ENCODE measurements at regions not wholly inside any gene's neighbourhood (a gene's known extent, or its start where the extent isn't known, plus 50 kb on each side); places are given as distances from the start of the nearest gene placed in this dataset.

GRCh38 chr2:220181165-220181564 is 553.7 kb downstream of the SLC4A3 start:
- Histone ChIP-seq H3K27me3 (ENCODE audit: insufficient read depth, low read length) (no peaks in the 10 kb centered on the region), H3K4me3 (ENCODE audit: low read depth, low read length) (no peak overlapping the region), H3K36me3 (ENCODE audit: insufficient read depth, low read length) (no peaks in the 10 kb centered on the region), H3K4me1 (ENCODE audit: control insufficient read depth, insufficient read depth, low read length, unreplicated experiment) (no peaks in the 10 kb centered on the region), H3K27ac (ENCODE audit: low read depth, low read length) (no peak overlapping the region), H3K79me2 (ENCODE audit: control insufficient read depth, insufficient read depth, low read length, unreplicated experiment) (no peaks in the 10 kb centered on the region), H2AFZ (ENCODE audit: low read length, unreplicated experiment) (no peak overlapping the region)

DNA sequence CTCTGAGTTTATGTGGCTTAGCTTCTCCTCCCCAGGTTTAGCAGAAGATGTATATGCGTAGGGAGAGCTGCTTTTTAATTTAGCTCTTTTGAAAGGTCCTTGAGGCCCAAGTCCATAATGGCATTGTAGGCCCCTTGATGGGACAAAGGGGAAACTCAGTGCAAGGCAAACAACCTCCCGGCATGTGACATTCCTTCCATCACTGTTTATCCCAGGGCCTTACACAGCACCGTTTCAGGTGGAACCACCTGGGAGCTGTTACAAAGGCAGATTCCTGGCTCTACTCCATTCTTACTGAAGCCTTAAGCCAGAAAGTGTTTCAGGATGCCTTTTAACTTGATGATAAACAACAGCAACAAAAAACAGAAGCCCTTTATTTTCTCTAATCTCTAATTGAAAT is 555.4 kb downstream of the SLC4A3 start:
- Histone ChIP-seq H3K4me1 (ENCODE audit: control insufficient read depth, insufficient read depth, low read length, unreplicated experiment) (peaks cover 4% of the 10 kb centered on the region), H2AFZ (ENCODE audit: low read length, unreplicated experiment) (no peak overlapping the region), H3K36me3 (ENCODE audit: insufficient read depth, low read length) (no peaks in the 10 kb centered on the region), H3K4me3 (ENCODE audit: low read depth, low read length) (no peak overlapping the region), H3K27ac (ENCODE audit: low read depth, low read length) (no peak overlapping the region), H3K27me3 (ENCODE audit: insufficient read depth, low read length) (no peaks in the 10 kb centered on the region), H3K79me2 (ENCODE audit: control insufficient read depth, insufficient read depth, low read length, unreplicated experiment) (no peaks in the 10 kb centered on the region)

GRCh38 chr2:220185766-220186305 is 558.4 kb downstream of the SLC4A3 start:
- Histone ChIP-seq H3K4me1 (ENCODE audit: control insufficient read depth, insufficient read depth, low read length, unreplicated experiment) (peaks cover 12% of the 10 kb centered on the region), H3K27me3 (ENCODE audit: insufficient read depth, low read length) (no peaks in the 10 kb centered on the region), H2AFZ (ENCODE audit: low read length, unreplicated experiment) (no peak overlapping the region), H3K4me3 (ENCODE audit: low read depth, low read length) (no peak overlapping the region), H3K79me2 (ENCODE audit: control insufficient read depth, insufficient read depth, low read length, unreplicated experiment) (no peaks in the 10 kb centered on the region), H3K27ac (ENCODE audit: low read depth, low read length) (no peak overlapping the region), H3K36me3 (ENCODE audit: insufficient read depth, low read length) (no peaks in the 10 kb centered on the region)

DNA sequence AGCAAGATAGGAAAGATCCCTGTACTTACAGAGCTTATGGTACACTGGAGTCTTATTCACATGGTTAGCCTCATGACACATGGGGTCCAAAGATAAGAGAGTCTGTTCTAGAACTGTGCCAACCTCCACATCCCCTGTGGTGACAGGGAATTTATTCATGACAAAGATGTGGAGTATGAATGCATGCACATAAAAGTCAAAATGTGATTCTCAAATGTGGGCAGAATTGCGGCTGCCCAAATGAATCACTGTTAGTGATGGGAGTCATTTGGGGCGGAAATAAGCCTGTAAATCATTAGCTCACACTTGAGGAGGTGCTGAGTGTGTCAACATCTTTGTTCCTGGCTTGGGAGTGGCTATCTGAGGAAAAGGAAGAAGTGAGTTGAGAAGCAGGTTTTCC is 560.6 kb downstream of the SLC4A3 start:
- Histone ChIP-seq H3K4me1 (ENCODE audit: control insufficient read depth, insufficient read depth, low read length, unreplicated experiment) (peaks cover 12% of the 10 kb centered on the region), H2AFZ (ENCODE audit: low read length, unreplicated experiment) (no peak overlapping the region), H3K4me3 (ENCODE audit: low read depth, low read length) (no peak overlapping the region), H3K27ac (ENCODE audit: low read depth, low read length) (no peak overlapping the region), H3K27me3 (ENCODE audit: insufficient read depth, low read length) (no peaks in the 10 kb centered on the region), H3K36me3 (ENCODE audit: insufficient read depth, low read length) (no peaks in the 10 kb centered on the region), H3K79me2 (ENCODE audit: control insufficient read depth, insufficient read depth, low read length, unreplicated experiment) (no peaks in the 10 kb centered on the region)

DNA sequence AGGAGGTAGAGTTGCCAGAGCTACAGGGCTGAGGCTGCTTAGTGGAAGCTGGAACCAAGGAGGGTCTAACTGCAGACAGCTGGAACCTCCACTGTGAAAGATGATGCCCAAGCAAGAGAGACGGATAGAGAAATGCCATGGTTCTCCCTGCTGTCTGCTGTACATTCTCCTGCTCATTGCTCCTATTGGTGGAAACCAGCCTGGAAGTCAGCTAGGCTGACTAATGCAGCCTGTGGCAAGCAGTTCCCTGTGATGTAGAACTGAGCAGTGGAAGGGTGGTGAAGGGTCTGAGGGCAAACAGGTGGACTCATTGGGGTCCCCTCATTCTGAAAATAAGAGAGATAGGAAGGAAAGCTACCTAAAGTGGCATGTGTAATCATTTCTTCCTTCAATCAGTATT is 563.6 kb downstream of the SLC4A3 start:
- no peak overlapping the region for H3K27ac ChIP-seq (ENCODE audit: low read depth, low read length)

GRCh38 chr2:220191737-220192136 is 564.3 kb downstream of the SLC4A3 start:
- no peaks in the 10 kb centered on the region for H3K36me3 ChIP-seq (ENCODE audit: insufficient read depth, low read length)
- H2AFZ ChIP-seq (ENCODE audit: low read length, unreplicated experiment), result no peak overlapping the region
- no peak overlapping the region for H3K27ac ChIP-seq (ENCODE audit: low read depth, low read length)
- H3K4me1 ChIP-seq (ENCODE audit: control insufficient read depth, insufficient read depth, low read length, unreplicated experiment), result peaks cover 15% of the 10 kb centered on the region
- H3K4me3 ChIP-seq (ENCODE audit: low read depth, low read length), result no peak overlapping the region
- no peaks in the 10 kb centered on the region for H3K79me2 ChIP-seq (ENCODE audit: control insufficient read depth, insufficient read depth, low read length, unreplicated experiment)
- no peaks in the 10 kb centered on the region for H3K27me3 ChIP-seq (ENCODE audit: insufficient read depth, low read length)

More for the DNA sequence above, 563.6 kb downstream of the SLC4A3 start:
- Histone ChIP-seq H3K27me3 (ENCODE audit: insufficient read depth, low read length) (no peaks in the 10 kb centered on the region), H3K4me3 (ENCODE audit: low read depth, low read length) (no peak overlapping the region), H3K79me2 (ENCODE audit: control insufficient read depth, insufficient read depth, low read length, unreplicated experiment) (no peaks in the 10 kb centered on the region), H3K36me3 (ENCODE audit: insufficient read depth, low read length) (no peaks in the 10 kb centered on the region), H2AFZ (ENCODE audit: low read length, unreplicated experiment) (no peak overlapping the region), H3K4me1 (ENCODE audit: control insufficient read depth, insufficient read depth, low read length, unreplicated experiment) (peaks cover 15% of the 10 kb centered on the region)

DNA sequence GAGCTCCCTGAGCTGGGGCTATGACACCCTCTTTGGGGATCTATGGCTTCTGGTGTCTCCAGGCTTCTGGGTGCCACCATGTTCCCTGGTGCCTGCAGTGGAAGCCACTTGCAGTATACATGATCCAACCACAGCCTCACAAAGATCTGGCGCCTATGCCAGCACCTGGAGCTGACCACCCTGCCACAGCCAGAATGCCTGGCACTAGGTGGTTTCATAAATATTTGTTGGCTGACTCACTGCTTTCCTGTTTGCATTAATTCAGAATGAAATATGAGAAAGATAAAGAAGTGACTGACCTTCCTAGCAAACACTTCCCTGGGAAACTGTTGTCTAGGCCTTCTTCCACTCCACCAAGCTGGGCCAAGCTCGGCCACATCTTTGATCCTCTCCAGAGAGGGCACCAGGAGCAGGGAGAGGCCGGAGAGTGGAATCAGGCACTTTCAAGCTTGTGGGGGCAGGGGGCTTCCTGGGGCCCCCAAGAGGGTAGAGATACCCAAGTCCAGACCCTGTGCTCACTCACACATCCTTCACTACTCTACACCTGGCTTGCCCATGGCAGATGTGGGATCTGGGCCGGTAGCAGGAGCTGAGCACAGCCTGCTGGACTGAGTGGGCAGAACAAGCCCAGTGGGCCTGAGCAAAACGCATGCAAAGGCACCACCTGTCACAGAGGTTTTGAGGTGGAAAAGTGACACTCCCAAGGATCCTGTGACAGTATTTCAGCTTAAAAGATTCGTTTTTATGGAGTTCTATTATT is 565.7 kb downstream of the SLC4A3 start:
- Histone ChIP-seq H2AFZ (ENCODE audit: low read length, unreplicated experiment) (no peak overlapping the region), H3K27ac (ENCODE audit: low read depth, low read length) (no peak overlapping the region), H3K4me1 (ENCODE audit: control insufficient read depth, insufficient read depth, low read length, unreplicated experiment) (peaks cover 8% of the 10 kb centered on the region), H3K27me3 (ENCODE audit: insufficient read depth, low read length) (no peaks in the 10 kb centered on the region), H3K4me3 (ENCODE audit: low read depth, low read length) (no peak overlapping the region), H3K79me2 (ENCODE audit: control insufficient read depth, insufficient read depth, low read length, unreplicated experiment) (no peaks in the 10 kb centered on the region), H3K36me3 (ENCODE audit: insufficient read depth, low read length) (no peaks in the 10 kb centered on the region)

DNA sequence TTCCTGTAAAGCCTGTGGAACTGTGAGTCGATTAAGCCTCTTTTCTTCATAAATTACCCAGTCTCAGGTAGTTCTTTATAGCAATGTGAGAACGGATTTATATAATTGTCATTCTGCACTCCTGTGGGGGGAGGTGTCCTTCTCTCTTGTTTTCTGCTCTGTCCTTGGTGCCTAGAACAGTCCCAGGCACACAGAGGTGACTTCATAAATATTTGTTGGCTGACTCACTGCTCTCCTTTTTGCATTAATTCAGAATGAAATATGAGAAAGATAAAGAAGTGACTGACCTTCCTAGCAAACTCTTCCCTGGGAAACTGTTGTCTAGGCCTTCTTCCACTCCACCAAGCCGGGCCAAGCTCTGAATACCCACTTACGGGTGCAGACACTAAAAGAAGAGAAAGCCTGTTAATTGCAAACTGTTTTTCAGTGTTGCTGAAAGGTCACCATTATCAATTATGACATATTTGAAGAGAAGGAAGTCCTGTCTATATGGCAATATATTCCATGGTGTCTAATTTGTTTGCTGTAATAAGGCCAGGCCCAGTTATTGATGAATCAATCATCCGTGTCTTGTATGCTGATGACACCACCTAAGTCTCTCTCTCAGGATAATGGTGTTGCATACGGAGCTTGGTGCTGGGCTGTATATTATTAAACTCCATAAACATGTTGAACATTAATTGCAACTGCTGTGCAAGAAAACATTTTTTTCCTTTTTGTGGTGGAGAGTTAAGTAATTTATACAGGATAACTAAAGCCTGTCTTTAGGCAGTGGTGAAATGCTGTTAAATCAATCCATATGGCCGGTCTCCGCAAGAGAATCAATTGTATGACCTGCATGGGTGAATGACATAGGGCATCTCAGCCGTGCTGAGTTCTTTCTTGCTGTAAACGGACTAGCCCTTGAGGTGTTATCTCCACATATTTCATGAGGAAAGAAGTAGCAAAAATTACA is 567.5 kb downstream of the SLC4A3 start:
- no peak overlapping the region for H3K27ac ChIP-seq (ENCODE audit: low read depth, low read length)
- H3K36me3 ChIP-seq (ENCODE audit: insufficient read depth, low read length), result no peaks in the 10 kb centered on the region
- no peak overlapping the region for H3K4me3 ChIP-seq (ENCODE audit: low read depth, low read length)
- H3K4me1 ChIP-seq (ENCODE audit: control insufficient read depth, insufficient read depth, low read length, unreplicated experiment), result peaks cover 17% of the 10 kb centered on the region
- H2AFZ ChIP-seq (ENCODE audit: low read length, unreplicated experiment), result no peak overlapping the region
- no peaks in the 10 kb centered on the region for H3K27me3 ChIP-seq (ENCODE audit: insufficient read depth, low read length)
- H3K79me2 ChIP-seq (ENCODE audit: control insufficient read depth, insufficient read depth, low read length, unreplicated experiment), result no peaks in the 10 kb centered on the region

GRCh38 chr2:220198896-220199295 is 571.5 kb downstream of the SLC4A3 start:
- H3K36me3 ChIP-seq (ENCODE audit: insufficient read depth, low read length), result no peaks in the 10 kb centered on the region
- H3K4me1 ChIP-seq (ENCODE audit: control insufficient read depth, insufficient read depth, low read length, unreplicated experiment), result peaks cover 18% of the 10 kb centered on the region
- no peaks in the 10 kb centered on the region for H3K27me3 ChIP-seq (ENCODE audit: insufficient read depth, low read length)
- no peak overlapping the region for H3K27ac ChIP-seq (ENCODE audit: low read depth, low read length)
- no peak overlapping the region for H3K4me3 ChIP-seq (ENCODE audit: low read depth, low read length)
- H2AFZ ChIP-seq (ENCODE audit: low read length, unreplicated experiment), result no peak overlapping the region
- H3K79me2 ChIP-seq (ENCODE audit: control insufficient read depth, insufficient read depth, low read length, unreplicated experiment), result no peaks in the 10 kb centered on the region

DNA sequence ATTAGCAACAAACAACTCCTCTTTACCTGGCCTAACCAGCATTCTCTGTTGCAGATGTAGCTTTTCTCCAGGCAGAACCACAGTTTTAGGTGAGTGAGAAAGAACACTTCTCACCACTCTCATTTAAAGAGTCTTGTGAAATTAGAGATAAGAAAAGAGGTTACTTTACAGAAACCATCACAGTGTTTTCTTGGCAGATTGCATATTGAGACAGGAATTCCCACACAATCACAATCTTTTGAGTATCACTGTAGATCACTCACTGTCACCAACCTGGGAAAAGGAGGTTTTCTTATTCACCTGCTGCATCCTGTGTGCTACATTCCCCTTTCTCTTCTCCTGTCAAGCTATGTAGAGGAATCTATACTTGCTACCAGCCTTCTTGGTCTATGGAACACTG is 574.6 kb downstream of the SLC4A3 start:
- no peaks in the 10 kb centered on the region for H3K27me3 ChIP-seq (ENCODE audit: insufficient read depth, low read length)

More for the DNA sequence above, 574.6 kb downstream of the SLC4A3 start:
- no peaks in the 10 kb centered on the region for H3K36me3 ChIP-seq (ENCODE audit: insufficient read depth, low read length)
- no peak overlapping the region for H2AFZ ChIP-seq (ENCODE audit: low read length, unreplicated experiment)
- H3K4me3 ChIP-seq (ENCODE audit: low read depth, low read length), result no peak overlapping the region
- H3K79me2 ChIP-seq (ENCODE audit: control insufficient read depth, insufficient read depth, low read length, unreplicated experiment), result no peaks in the 10 kb centered on the region
- no peak overlapping the region for H3K27ac ChIP-seq (ENCODE audit: low read depth, low read length)
- H3K4me1 ChIP-seq (ENCODE audit: control insufficient read depth, insufficient read depth, low read length, unreplicated experiment), result peaks cover 14% of the 10 kb centered on the region
